ENCODE measurements at regions not wholly inside any gene's neighbourhood (a gene's known extent, or its start where the extent isn't known, plus 50 kb on each side); places are given as distances from the start of the nearest gene placed in this dataset.

GRCh38 chr13:84940798-84941197 lies 858.4 kb downstream of the SLITRK6 start:
- FAIRE-seq = no peak
- DNase-seq (ENCODE audit: extremely low spot score, insufficient read length, low read depth) = no peak

GRCh38 chr13:84940167-84940566 lies 859.1 kb downstream of the SLITRK6 start:
- no peak for FAIRE-seq

GRCh38 chr13:84934911-84935310 lies 864.3 kb downstream of the SLITRK6 start:
- FAIRE-seq (no peak), DNase-seq (ENCODE audit: extremely low spot score, insufficient read length, low read depth) (no peak)

More at GRCh38 chr13:84940167-84940566, 859.1 kb downstream of the SLITRK6 start:
- no peak for DNase-seq (ENCODE audit: extremely low spot score, insufficient read length, low read depth)

GRCh38 chr13:84933797-84934196 lies 865.4 kb downstream of the SLITRK6 start:
- FAIRE-seq (no peak), DNase-seq (ENCODE audit: extremely low spot score, insufficient read length, low read depth) (no peak)

GRCh38 chr13:84931264-84931663 lies 868.0 kb downstream of the SLITRK6 start:
- FAIRE-seq = no peak
- no peak for DNase-seq (ENCODE audit: extremely low spot score, insufficient read length, low read depth)

- FAIRE-seq = no peak
- DNase-seq (ENCODE audit: extremely low spot score, insufficient read length, low read depth) = no peak
Observed at GRCh38 chr13:84927442-84928169, 871.6 kb downstream of the SLITRK6 start.

- FAIRE-seq (no peak), DNase-seq (ENCODE audit: extremely low spot score, insufficient read length, low read depth) (no peak)
Observed at GRCh38 chr13:84925443-84925842, 873.8 kb downstream of the SLITRK6 start.

GRCh38 chr13:84923831-84924230 lies 875.4 kb downstream of the SLITRK6 start:
- no peak for DNase-seq (ENCODE audit: extremely low spot score, insufficient read length, low read depth)
- FAIRE-seq = no peak

- no peak for DNase-seq (ENCODE audit: extremely low spot score, insufficient read length, low read depth)
- no peak for FAIRE-seq
Observed at GRCh38 chr13:84917252-84917878, 881.9 kb downstream of the SLITRK6 start.

- DNase-seq (ENCODE audit: extremely low spot score, insufficient read length, low read depth) = no peak
- FAIRE-seq = no peak
Observed at GRCh38 chr13:84912720-84913119, 886.5 kb downstream of the SLITRK6 start.

- DNase-seq (ENCODE audit: extremely low spot score, insufficient read length, low read depth) (no peak), FAIRE-seq (no peak)
Observed at GRCh38 chr13:84910423-84910822, 888.8 kb downstream of the SLITRK6 start.

- DNase-seq (ENCODE audit: extremely low spot score, insufficient read length, low read depth) (no peak), FAIRE-seq (no peak)
Observed at GRCh38 chr13:84903391-84903790, 895.8 kb downstream of the SLITRK6 start.

- FAIRE-seq (no peak), DNase-seq (ENCODE audit: extremely low spot score, insufficient read length, low read depth) (no peak)
Observed at GRCh38 chr13:84902243-84902642, 897.0 kb downstream of the SLITRK6 start.

- FAIRE-seq (no peak), DNase-seq (ENCODE audit: extremely low spot score, insufficient read length, low read depth) (no peak)
Observed at GRCh38 chr13:84896128-84896527, 903.1 kb downstream of the SLITRK6 start.

GRCh38 chr13:84894749-84895148 lies 904.5 kb downstream of the SLITRK6 start:
- no peak for DNase-seq (ENCODE audit: extremely low spot score, insufficient read length, low read depth)
- FAIRE-seq = no peak

- no peak for DNase-seq (ENCODE audit: extremely low spot score, insufficient read length, low read depth)
- FAIRE-seq = no peak
Observed at GRCh38 chr13:84885868-84886267, 913.4 kb downstream of the SLITRK6 start.

GRCh38 chr13:84873951-84874350 lies 925.3 kb downstream of the SLITRK6 start:
- FAIRE-seq (no peak), DNase-seq (ENCODE audit: extremely low spot score, insufficient read length, low read depth) (no peak)

- no peak for DNase-seq (ENCODE audit: extremely low spot score, insufficient read length, low read depth)
- no peak for FAIRE-seq
Observed at GRCh38 chr13:84870190-84870589, 929.0 kb downstream of the SLITRK6 start.

GRCh38 chr13:84867246-84867645 lies 932.0 kb downstream of the SLITRK6 start:
- FAIRE-seq (no peak), DNase-seq (ENCODE audit: extremely low spot score, insufficient read length, low read depth) (no peak)

GRCh38 chr13:84865783-84866221 lies 933.4 kb downstream of the SLITRK6 start:
- DNase-seq (ENCODE audit: extremely low spot score, insufficient read length, low read depth) (no peak), FAIRE-seq (no peak)

GRCh38 chr13:84864341-84864740 lies 934.9 kb downstream of the SLITRK6 start:
- DNase-seq (ENCODE audit: extremely low spot score, insufficient read length, low read depth) = no peak
- FAIRE-seq = no peak

- FAIRE-seq = no peak
- DNase-seq (ENCODE audit: extremely low spot score, insufficient read length, low read depth) = no peak
Observed at GRCh38 chr13:84847107-84847506, 952.1 kb downstream of the SLITRK6 start.
